IMR-90 (cell line): ENCODE measurements at regions not wholly inside any gene's neighbourhood (a gene's known extent, or its start where the extent isn't known, plus 50 kb on each side); places are given as distances from the start of the nearest gene placed in this dataset.

Source experiments
- BHLHE40 ChIP-seq: fragments of 150-350 bp; IDR thresholded peaks from 2 replicates; pipeline ENCODE4 v1.6.1; 2016; ENCODE audit warnings: mild to moderate bottlenecking, low read depth, low read length
- CEBPB ChIP-seq: IDR thresholded peaks from 2 replicates; pipeline ENCODE4 v1.6.1; 2012; ENCODE audit warnings: low read depth, low read length, improper control_type of control experiment
- FOS ChIP-seq: fragments of 150-350 bp; IDR thresholded peaks from 2 replicates; pipeline ENCODE4 v1.6.1; 2016; ENCODE audit warnings: low read depth, low read length
- MAFK ChIP-seq: IDR thresholded peaks from 2 replicates; pipeline ENCODE4 v1.6.1; 2012; ENCODE audit warnings: low read depth, low read length, improper control_type of control experiment
- MAZ ChIP-seq: IDR thresholded peaks from 2 replicates; pipeline ENCODE4 v1.6.1; 2012; ENCODE audit warnings: low read depth, mild to moderate bottlenecking, low read length, improper control_type of control experiment, moderate library complexity, borderline replicate concordance
- MXI1 ChIP-seq: IDR thresholded peaks from 2 replicates; pipeline ENCODE4 v1.6.1; 2012; ENCODE audit warnings: low read depth, mild to moderate bottlenecking, low read length, moderate library complexity, borderline replicate concordance
- NFE2L2 ChIP-seq: fragments of 150-350 bp; IDR thresholded peaks from 2 replicates; pipeline ENCODE4 v1.6.1; 2016; ENCODE audit warnings: low read depth, mild to moderate bottlenecking, low read length
- POLR2A ChIP-seq: IDR thresholded peaks from 2 replicates; pipeline ENCODE4 v1.6.1; 2012; ENCODE audit warnings: mild to moderate bottlenecking, low read depth, low read length
- RAD21 ChIP-seq: IDR thresholded peaks from 2 replicates; pipeline ENCODE4 v1.6.1; 2012; ENCODE audit warnings: low read length, improper control_type of control experiment
- RCOR1 ChIP-seq: IDR thresholded peaks from 2 replicates; pipeline ENCODE4 v1.6.1; 2012; ENCODE audit warnings: mild to moderate bottlenecking, low read length, improper control_type of control experiment; ENCODE audit not compliant: insufficient replicate concordance
- SMC3 ChIP-seq: fragments of 150-350 bp; IDR thresholded peaks from 2 replicates; pipeline ENCODE4 v1.6.1; 2016; ENCODE audit warnings: low read depth, mild to moderate bottlenecking, antibody characterized with exemption, low read length, moderate library complexity
- TF ChIP-seq, protein P1 (sequence below): conservative IDR thresholded peaks from 2 replicates; pipeline ENCODE4 v1.5.1; 2012; ENCODE audit warnings: mild to moderate bottlenecking, low read depth, low read length, improper control_type of control experiment
- TF ChIP-seq, protein P2 (sequence below): fragments of 150-350 bp; IDR thresholded peaks from 2 replicates; pipeline ENCODE4 v1.6.1; 2017; ENCODE audit warnings: mild to moderate bottlenecking, antibody characterized with exemption, low read length, low read depth
- TF ChIP-seq, protein P3 (sequence below): fragments of 150-350 bp; IDR thresholded peaks from 2 replicates; pipeline ENCODE4 v1.6.1; 2016; ENCODE audit warnings: low read depth, mild to moderate bottlenecking, low read length, moderate library complexity, borderline replicate concordance

DNA sequence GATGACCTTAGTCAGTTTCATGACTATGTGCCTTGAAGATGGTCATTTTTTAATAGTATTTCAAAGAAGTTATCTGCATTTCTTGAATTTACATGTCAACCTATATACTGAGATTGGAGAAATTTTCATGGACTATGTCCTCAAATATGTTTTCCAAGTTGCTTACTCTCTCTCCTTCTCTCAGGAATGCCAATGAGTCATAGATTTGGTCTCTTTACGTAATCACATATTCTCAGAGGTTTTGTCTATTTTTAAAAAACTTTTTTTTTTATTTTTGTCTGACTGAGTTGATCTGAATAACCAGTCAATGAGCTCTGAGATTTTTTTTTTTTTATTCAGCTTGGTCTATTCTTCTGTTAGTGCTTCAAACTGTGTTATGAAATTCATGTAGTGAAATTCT is 374.7 kb upstream of the GRIN3A start:
- TF ChIP-seq, protein P1, sequence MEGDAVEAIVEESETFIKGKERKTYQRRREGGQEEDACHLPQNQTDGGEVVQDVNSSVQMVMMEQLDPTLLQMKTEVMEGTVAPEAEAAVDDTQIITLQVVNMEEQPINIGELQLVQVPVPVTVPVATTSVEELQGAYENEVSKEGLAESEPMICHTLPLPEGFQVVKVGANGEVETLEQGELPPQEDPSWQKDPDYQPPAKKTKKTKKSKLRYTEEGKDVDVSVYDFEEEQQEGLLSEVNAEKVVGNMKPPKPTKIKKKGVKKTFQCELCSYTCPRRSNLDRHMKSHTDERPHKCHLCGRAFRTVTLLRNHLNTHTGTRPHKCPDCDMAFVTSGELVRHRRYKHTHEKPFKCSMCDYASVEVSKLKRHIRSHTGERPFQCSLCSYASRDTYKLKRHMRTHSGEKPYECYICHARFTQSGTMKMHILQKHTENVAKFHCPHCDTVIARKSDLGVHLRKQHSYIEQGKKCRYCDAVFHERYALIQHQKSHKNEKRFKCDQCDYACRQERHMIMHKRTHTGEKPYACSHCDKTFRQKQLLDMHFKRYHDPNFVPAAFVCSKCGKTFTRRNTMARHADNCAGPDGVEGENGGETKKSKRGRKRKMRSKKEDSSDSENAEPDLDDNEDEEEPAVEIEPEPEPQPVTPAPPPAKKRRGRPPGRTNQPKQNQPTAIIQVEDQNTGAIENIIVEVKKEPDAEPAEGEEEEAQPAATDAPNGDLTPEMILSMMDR = no peak
- TF ChIP-seq POLR2A (no peak), MXI1 (no peak), FOS (no peak), SMC3 (no peak), CEBPB (no peak), RCOR1 (no peak), BHLHE40 (no peak), NFE2L2 (no peak), MAZ (no peak), MAFK (no peak), RAD21 (no peak)
- TF ChIP-seq, protein P2, sequence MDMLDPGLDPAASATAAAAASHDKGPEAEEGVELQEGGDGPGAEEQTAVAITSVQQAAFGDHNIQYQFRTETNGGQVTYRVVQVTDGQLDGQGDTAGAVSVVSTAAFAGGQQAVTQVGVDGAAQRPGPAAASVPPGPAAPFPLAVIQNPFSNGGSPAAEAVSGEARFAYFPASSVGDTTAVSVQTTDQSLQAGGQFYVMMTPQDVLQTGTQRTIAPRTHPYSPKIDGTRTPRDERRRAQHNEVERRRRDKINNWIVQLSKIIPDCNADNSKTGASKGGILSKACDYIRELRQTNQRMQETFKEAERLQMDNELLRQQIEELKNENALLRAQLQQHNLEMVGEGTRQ = no peak
- TF ChIP-seq, protein P3, sequence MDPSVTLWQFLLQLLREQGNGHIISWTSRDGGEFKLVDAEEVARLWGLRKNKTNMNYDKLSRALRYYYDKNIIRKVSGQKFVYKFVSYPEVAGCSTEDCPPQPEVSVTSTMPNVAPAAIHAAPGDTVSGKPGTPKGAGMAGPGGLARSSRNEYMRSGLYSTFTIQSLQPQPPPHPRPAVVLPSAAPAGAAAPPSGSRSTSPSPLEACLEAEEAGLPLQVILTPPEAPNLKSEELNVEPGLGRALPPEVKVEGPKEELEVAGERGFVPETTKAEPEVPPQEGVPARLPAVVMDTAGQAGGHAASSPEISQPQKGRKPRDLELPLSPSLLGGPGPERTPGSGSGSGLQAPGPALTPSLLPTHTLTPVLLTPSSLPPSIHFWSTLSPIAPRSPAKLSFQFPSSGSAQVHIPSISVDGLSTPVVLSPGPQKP = no peak
